Thyroid gland (tissue), 4 donors: ENCODE measurements at regions not wholly inside any gene's neighbourhood (a gene's known extent, or its start where the extent isn't known, plus 50 kb on each side); places are given as distances from the start of the nearest gene placed in this dataset.

Source experiments
- CTCF ChIP-seq, 6 experiments: fragments of 200-600 bp in 3 of 6; fragments of 450-650 bp in 3 of 6; sonication (generic) in 3 of 6; IDR thresholded peaks; one replicate each; pipeline ENCODE4 v1.5.1; 2016 to 2019; ENCODE audit warnings: antibody characterized with exemption in 6 of 6, mild to moderate bottlenecking in 2 of 6, inconsistent platforms in 1 of 6, moderate library complexity in 1 of 6
- POLR2A ChIP-seq, 2 donors: fragments of 450-650 bp; IDR thresholded peaks; one replicate each; pipeline ENCODE4 v1.6.1; 2017; ENCODE audit warnings: antibody characterized with exemption in 2 of 2, mild to moderate bottlenecking in 2 of 2, moderate library complexity in 1 of 2

- TF ChIP-seq CTCF (IDR thresholded peaks at IDR 0.05), result no peak
- no peak for TF ChIP-seq POLR2A (IDR thresholded peaks at IDR 0.05)
Observed at GRCh38 chr2:23230885-23231284, 154.1 kb upstream of the KLHL29 start.
